NCI-H510A treated with DMSO at 0.1 percent for 48 hours (cell line): ENCODE measurements at regions not wholly inside any gene's neighbourhood (a gene's known extent, or its start where the extent isn't known, plus 50 kb on each side); places are given as distances from the start of the nearest gene placed in this dataset.

Source experiments
- DNase-seq: peaks from one replicate; lab custom pipeline; 2025; lab: John Stamatoyannopoulos, UW

DNA sequence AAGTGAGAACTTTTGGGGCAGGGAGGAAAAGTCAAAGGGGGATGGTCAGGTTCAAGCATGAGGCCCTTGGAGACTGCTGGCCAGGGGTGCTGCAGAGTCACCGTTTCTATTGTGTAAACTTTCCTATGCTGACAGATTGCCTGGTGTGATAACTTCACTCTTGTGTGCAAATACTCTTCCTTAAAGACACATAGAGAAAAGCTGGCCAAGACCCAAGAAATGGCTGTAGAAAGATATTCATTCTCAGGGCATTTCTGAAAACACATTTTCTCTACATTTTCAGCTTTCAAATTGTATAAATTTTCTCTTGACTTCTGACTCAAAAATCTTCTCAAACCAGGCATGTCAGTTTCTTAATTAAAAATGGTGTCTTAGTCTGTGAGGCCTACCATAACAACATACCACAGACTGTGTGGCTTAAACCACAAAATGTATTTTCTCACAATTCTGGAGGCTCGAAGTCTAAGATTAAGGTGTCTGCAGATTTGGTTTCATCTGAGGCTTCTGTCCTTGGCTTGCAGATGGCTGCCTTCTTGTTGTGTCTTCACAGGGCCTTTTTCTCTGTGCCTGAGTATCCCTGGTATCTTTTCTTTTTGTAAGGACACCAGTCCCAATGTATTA lies 304.5 kb downstream of the KCNRG start:
- no peak for DNase-seq

DNA sequence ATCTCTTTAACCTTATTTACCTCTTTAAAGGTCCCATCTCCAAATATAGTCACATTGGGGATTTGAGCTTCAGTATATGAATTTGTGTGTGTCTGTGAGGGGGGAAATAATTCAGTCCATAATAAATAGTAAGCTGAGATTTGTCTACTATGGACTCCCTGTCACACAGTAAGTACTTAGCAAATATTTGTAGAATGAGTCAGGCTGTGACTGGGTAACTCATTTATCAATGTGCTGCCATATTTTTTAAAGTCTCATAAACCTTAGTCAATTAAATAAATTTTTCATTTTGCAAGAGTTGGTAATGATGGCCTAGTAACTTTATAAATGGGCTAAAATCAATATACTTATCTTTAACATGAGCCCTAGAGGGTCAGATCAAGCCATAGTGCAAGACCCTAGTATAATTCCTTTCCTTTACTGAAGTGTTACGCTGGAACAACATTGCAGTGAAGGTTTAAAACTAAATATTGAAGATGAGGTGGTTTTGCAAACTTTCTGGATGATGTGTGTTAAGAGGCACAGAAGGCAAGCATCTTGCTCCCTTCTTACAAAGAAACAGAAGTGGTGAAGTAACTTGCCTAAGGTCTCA lies 305.1 kb downstream of the KCNRG start:
- no peak for DNase-seq

DNA sequence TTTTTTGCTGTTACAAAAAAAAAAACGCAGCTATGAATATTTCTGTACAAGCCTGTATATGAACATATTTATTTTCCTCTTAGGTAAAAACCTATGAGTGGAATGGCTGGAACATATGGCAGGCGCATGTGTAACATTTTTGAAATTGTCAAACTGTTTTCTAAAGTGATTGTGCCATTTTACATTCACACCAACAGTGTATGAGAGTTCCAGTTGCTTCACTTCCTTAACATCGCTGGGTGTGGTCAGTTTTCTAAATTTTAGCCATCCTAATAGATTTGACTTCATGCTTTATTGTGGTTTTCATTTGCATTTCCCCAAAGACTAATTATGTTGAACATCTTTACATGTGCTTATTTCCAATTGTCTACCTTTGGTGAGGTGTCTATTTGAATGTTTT lies 306.8 kb downstream of the KCNRG start:
- DNase-seq, result no peak

DNA sequence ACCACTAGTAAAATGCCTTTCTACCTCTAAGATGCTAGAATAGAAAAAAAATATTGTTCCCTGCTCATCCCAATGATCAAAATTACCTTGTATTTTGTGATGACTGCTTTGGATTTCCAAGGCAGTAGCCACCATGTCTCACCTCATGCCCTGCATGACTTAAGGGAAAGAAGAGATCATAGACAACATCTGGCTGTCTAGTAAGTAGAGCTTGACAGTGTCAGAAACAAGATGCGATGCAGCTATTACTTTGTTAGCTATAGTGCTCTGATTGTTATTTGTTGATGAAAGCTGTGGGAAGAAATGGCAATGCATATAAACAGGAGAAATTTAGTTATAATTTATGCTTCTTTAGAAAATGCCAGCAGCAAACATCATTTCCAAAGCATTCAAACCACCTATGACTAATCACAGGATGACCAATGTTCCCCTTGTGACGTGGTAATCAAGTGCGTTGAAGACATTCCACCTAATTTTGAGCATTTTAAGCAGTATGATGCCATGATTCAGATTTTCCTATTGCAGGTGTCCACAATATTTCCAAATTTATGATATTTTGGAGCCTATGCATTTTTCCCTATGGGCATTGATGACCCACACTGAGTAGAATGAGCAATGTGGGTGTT lies 308.3 kb downstream of the KCNRG start:
- no peak for DNase-seq

DNA sequence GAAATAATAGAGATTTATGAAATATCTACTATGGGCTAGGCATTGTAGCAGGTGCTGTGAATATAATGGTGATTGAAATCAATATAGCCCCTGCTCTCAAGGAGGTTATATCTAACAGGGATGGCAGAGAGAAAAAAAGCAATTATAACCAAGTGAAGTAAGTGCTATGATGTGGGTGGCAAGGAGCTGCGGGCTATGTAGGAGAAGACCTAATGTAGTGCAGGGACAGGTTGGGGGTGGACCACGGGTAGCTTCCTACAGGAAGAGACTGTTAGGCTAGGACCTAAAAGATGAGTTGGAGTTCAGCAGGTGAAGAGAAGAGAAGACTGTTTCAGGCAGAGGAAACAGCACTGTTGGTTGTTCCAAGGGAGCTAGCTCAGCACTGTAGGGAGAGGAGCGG lies 311.0 kb downstream of the KCNRG start:
- no peak for DNase-seq

DNA sequence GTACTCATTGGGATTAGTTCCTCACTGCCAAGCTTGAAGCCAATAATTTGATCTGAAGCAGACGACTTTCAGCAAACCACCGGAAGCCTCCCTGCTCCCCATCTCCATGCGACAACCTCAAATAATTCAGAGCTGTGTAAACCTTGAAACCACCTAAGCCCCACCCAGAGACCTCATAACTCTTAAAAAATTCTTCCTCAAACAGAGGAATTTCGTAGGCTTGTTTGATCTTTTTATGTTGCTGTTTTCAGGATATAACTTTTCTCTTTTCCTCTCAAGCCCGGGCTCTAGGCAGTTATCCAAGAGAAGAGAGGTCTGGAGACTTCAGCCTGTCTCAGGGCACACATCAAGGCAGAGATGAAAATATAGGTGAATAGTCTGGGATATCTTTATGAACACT lies 311.6 kb downstream of the KCNRG start:
- no peak for DNase-seq

DNA sequence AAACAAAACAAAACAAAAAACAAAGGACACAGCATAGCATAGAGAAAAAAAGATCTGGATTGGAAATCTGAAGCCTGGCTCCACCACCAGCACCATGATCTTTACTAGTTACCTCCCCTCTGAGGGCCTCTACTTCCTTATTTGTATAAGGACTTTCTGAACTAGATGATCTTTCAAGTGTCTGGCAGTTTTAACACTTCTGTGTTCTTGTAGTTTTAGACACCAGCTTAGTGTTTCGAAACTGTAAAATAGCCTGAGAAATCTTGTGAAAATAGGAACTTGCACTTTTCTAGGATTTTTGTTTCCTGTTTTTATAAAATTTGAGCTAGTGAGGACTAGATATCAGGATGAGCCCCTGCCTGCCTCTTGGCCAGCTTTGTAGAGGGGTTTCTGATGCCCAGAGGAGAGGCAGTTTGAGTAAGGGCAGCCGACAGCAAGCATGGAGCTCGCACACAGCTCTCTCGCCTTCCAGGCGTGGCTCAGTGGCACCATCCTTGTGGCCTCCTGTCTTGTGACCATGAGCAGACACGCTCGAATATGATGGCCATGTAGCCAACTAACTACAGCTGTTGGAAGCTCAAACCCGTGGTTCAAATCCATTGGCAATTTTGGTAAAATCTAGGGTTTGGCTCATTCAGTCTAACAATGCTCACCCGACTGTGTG lies 319.0 kb downstream of the KCNRG start:
- no peak for DNase-seq

DNA sequence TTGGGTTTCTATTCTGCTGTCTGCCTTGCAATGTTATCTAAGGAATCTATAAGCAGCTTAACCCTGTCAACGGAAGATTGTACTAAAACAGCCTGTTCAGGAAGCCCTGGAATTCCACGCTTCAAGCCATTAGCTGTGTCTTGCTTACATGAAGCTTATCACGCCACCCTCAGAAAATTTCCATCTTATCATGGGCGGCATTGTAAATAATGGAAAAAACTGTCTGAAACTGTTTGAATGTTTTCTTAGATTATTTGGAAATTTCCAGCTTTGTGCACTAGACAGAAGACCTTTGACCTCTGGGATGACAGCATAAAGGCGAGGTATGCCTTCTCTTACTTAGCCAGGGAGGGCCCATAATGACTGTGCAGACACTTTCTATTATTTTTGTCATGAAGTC lies 319.7 kb downstream of the KCNRG start:
- DNase-seq, result no peak

DNA sequence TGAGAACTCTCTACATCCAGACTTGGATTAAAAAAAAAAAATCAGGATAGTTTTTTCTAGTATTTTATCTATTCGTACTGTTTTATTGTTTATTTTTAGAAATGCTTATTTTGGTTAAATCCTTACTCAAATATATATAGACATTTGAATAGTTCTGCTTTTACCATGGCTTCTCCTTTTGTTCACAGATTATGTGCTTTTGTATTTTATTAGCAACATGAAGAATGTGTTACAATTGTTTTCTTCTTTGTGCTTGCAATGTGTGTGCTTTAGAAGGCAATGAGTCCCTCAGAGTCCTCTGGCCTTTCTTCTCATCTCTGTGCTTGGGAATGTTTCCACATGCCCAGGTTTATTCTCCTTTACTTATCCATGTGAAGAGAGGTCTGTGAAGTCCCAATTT lies 324.0 kb downstream of the KCNRG start:
- DNase-seq, result no peak

DNA sequence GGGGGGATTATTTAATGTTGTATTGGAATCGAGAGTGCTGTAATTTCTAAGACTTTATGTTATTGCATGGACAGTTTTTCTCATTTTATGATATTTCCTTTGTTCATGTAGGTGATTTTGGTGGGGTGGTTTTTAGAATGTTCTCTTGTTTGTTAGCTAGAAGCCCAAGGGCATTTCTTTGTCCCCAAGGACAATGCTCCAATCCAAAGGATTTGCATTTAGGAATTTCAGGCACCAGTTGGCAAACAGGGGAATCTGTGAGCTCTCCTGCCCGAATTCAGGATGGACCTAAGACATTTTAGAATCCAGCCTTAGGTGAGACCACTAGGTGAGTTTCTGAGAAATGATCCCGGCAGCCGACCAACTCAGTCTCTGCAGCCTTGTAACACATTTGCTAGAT lies 324.9 kb downstream of the KCNRG start:
- DNase-seq, result no peak

DNA sequence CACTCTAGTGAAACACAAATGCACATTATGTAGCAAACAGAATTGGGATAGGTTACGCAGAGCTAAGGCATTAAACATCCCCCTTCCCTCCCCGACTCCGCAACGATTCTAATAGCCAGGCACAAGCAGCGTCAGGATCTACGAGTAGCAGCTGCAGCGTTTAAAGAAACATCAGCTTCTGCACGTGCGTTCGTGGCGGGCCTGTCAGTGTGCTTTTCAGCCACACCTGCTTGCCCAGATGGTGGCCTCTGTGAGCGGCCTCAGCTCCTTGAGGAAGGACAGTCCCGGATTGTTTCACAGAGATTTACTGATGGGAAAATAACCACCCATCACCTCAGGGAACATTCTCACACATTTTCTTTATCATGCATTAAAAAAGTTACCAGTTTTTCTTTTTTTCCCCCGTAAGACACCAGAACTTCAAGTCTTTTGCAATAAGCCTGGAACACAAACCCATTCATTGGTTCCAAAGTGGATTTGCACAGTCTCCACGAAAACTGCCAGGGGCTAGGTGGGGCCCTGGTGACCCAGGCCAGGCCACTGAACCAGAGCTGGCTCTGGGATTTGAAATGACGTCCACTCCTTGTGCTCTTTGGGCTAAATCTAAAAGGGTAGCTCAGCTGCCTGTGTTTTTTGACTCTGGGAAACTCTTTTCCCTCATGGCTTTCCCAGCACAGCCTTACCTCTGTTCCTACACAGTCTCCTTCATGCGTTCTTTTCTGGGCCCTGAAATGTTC lies 325.5 kb downstream of the KCNRG start:
- peak; percentile 21 for DNase-seq

DNA sequence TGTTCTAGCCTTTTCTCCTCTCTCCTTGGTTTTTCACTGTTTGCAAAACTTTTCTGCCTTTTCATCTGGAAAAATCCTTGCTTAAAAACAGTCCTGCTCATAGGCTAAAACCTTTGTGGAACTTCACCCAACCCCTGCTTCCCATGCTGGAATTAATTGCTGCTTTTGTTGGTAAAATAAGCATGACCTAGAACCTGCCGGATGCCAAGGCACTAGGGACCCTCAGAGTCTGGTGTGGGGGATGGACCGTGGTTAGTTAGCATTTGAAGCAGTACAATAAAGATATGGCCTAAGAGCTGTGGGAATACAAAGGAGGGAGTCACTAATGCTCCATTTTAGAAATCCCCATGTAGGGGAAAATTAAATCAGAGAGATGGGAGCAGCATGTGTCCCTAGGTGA lies 326.3 kb downstream of the KCNRG start:
- DNase-seq, result no peak

DNA sequence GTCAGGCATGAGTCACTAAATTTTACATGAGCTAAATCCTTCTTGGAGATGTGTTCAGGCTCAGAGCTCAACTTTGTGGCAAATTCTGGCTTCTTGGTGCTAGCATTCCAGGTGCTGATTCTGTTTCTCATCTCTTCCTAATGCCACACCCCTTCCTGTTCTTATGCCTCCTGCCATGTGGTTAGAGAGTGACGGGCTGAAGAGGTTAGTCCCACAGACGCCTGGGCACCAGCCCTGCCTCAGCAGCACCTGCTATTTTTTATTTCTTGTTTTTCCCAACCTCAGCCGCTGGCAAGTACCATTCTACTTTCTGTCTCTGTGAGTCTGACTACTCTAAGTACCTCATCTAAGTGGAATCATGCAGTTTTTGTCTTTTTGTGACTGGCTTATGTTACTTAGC lies 329.5 kb downstream of the KCNRG start:
- DNase-seq, result no peak

DNA sequence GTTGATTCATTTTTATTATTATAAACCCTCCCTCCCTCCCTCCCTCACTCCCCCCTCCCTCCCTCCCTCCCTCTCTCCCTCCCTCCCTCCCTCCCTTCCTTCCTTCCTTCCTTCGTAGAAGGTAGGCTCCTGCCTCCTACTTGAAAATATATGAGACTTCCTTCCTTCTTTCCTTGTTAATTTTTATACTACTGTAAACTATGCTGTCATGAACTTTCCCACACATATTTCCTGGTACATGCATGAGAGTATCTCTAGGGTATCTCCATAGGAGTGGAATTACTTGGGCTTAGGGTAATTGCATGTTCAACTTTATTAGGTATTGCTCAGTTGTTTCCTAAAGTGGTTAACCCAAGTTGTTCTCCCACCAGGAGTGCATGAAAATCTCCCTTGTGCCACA lies 330.6 kb downstream of the KCNRG start:
- no peak for DNase-seq

DNA sequence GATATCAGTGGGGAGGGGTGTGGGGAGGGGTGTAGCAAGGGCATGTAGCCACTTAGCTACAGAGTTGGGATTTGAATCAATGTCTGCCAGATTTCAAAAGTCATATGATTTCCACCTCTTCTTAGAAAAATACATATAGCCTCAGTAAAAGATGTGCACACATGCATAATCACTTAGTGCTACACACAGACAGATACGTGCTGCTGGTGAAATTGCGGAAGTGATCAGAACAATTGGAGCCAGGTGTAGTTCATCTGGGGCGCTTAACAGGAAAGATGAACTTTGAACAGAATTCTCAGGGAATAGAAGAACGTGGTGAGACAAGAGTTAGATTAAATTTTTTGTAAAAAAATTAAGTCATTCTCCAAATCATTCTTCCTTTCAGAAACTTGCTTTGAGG lies 333.1 kb downstream of the KCNRG start:
- DNase-seq, result no peak

DNA sequence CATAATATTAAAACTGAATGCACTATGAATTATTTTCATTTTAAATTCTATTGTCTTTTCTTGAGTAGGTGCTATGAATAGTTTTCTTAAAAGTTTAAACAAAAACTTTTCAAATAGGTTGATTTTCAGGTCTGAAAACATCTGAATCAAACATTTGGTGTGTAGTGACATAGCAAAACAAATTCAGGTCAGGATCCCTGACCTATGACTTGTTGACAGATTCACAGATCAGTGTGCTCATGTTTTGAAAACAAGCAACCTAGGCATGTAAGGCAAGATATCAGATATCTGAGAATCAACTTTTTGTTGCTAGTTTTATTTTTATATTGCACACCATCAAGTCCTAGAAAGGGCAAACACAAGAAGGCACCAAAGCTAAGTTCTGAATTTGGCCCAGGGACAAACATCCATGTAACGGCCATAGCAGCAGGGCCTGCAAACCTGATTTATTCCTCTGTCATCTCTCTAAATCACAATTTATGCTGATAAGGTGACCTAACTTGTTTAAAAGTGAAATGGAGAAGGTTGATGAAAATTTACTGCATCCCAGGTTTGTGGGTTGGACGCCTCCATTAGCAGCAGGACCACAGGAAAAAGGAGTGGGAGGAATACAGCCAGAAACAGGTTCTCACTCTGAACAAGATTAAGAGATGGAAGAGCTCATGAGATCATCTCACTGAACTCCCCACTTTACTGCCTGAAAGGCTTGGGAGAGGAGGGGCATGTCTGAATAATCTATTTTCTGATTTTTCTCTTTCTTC lies 337.7 kb downstream of the KCNRG start:
- no peak for DNase-seq

DNA sequence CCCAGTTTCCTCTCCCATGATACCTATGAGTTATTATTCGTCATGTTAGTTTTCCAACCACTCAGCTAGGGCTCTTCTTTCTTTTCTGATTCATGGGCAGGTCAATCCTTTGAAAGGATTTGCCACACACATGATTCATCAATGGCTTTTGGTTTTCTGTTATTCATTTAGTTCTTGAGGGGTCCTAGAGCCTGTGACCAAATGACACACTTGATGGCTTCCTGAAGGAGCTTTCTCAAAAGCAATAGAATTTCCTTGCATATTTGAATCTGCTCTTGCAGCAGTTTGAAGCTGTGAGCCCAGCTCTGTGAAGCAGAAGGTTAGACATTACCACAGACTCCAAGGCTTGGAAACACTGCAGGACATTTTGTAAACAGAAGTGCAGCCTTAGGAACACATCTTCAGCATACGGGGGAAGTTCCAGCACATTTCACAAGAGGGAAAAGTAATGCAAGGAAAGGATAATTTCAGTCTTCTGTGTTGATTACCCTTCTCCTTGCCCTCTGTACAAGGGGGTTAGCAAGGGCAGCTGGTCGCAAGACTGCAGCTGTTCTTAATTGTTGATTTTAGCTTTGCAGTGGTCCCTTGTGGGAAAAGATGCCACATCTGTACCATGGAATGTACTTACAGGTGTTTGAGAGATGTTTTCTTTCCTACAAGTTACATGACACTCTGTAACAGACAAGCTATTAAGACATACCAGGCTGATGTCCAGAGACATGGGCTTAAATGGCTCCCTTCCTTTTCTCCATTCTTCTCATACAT lies 338.6 kb downstream of the KCNRG start:
- no peak for DNase-seq

DNA sequence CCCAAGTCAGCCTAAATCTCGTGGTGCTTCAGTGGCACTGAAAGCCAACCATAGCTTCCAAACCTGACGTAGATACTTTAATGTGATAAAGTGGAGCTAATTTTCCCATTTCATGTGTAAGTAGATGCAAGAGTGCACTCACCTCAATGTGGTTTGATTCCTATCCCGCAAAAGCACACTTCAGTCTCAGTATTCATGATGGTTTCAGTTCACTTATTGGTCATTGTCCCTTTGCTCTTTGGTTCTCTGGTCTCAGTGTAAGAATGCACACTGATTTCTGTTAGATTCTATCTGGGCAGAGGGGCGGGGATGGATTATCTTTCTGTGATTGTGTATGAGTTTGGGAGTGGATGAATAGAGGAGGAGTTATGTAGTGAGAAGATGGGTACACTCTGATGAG lies 340.6 kb downstream of the KCNRG start:
- DNase-seq, result no peak

DNA sequence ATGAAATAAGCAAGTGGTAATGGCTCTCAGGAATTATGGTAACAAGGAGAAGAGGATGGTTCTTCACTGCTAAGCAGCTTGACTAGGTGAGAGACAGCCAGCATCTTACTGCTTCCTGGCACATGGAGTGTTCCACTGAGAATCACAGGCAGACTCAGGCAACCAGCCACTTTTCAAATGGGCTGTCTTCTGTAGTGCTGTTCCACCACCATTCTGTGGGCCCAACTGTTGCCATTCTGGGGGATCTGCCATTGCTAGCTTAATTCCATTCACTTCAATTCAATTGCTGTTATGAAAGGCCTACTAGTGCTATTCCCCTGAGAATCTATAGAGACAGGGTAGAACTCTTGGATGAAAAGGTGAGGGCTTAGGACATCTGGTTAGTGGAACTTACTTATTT lies 341.9 kb downstream of the KCNRG start:
- DNase-seq, result no peak

DNA sequence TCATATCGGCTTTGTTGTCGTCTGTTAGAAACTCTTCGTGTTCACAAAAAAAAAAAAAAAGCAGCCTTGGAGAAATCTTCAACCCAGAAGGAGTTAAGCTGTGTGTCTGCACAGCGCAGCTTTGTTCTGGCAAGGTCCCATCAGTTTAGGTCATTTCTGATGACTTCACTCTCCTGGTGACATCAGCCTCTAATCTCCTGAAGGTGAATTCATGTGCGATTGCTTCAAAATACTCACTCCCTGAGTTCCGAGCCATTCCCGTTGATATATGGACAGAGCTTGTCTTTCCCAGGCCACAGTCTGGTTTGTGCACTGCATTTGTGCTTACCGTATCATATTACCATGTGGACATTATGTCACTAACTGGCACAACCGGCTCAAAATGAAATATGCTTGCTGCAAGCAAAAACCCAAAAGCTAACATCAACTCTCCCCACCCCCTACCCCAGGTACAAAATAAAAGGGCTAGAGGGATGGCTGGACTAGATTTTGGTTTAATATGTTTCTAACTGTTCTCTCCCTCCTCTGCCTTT lies 342.4 kb downstream of the KCNRG start:
- DNase-seq, result peak; percentile 83
